A673 (cell line): ENCODE measurements at regions not wholly inside any gene's neighbourhood (a gene's known extent, or its start where the extent isn't known, plus 50 kb on each side); places are given as distances from the start of the nearest gene placed in this dataset.

ENCODE experiments used
- BruUV-seq: library from RNA; stranded (reverse); fragments of 400-500 nt; replicated peaks from 2 replicates; lab custom pipeline; 2021; lab: Mats Ljungman, UMichigan
- CTCF ChIA-PET: fragments of 300-600 bp; sonication (Branson Sonifier 250); formaldehyde crosslinking; loops from one replicate; lab custom pipeline; 2022; ENCODE audit warnings: antibody characterized with exemption; lab: Charles Lee
- POLR2A ChIA-PET: fragments of 300-600 bp; sonication (Branson Sonifier 250); formaldehyde crosslinking; loops from one replicate; lab custom pipeline; 2022; ENCODE audit warnings: antibody characterized with exemption; ENCODE audit not compliant: low non-redundant PET; lab: Charles Lee
- DNase-seq: peaks from one replicate; pipeline ENCODE4 v3.0.0-alpha.2; 2015; ENCODE audit warnings: low spot score
- H3K27ac ChIP-seq: fragments of 200-600 bp; sonication (generic); 2 replicates; pipeline ENCODE4 v1.5.1; 2016; ENCODE audit warnings: mixed run types, low read depth, mild to moderate bottlenecking, mixed read lengths, antibody characterized with exemption, low read length; ENCODE audit not compliant: poor library complexity, severe bottlenecking
- H3K27me3 ChIP-seq: fragments of 200-600 bp; sonication (generic); replicated peaks from 2 replicates; pipeline ENCODE4 v1.6.1; 2017; ENCODE audit warnings: mixed run types, low read depth, mild to moderate bottlenecking, mixed read lengths, antibody characterized with exemption, low read length; ENCODE audit not compliant: insufficient read depth, poor library complexity
- H3K36me3 ChIP-seq: fragments of 200-600 bp; sonication (generic); 2 replicates; pipeline ENCODE4 v1.6.1; 2016; ENCODE audit warnings: mixed run types, mild to moderate bottlenecking, mixed read lengths, antibody characterized with exemption, low read length; ENCODE audit not compliant: insufficient read depth, poor library complexity, severe bottlenecking
- H3K4me1 ChIP-seq: fragments of 200-600 bp; sonication (generic); 2 replicates; pipeline ENCODE4 v1.6.1; 2017; ENCODE audit warnings: mixed run types, mild to moderate bottlenecking, mixed read lengths, antibody characterized with exemption, low read length; ENCODE audit not compliant: insufficient read depth, poor library complexity, severe bottlenecking
- H3K4me3 ChIP-seq: fragments of 200-600 bp; sonication (generic); 2 replicates; pipeline ENCODE4 v1.5.1; 2016; ENCODE audit warnings: low read depth, mixed run types, mild to moderate bottlenecking, mixed read lengths, low read length; ENCODE audit not compliant: poor library complexity, severe bottlenecking
- H3K9me3 ChIP-seq: fragments of 200-600 bp; sonication (generic); 2 replicates; pipeline ENCODE4 v1.6.1; 2016; ENCODE audit warnings: mixed run types, low read depth, mild to moderate bottlenecking, mixed read lengths, antibody characterized with exemption, low read length; ENCODE audit not compliant: poor library complexity, severe bottlenecking
- EZH2 ChIP-seq: fragments of 200-600 bp; sonication (generic); IDR thresholded peaks from 2 replicates; pipeline ENCODE4 v1.6.1; 2017; ENCODE audit warnings: borderline replicate concordance, low read depth, mild to moderate bottlenecking, mixed read lengths, antibody characterized with exemption, low read length; ENCODE audit not compliant: poor library complexity, severe bottlenecking
- intact Hi-C: fragments of 100-400 bp; cut with micrococcal nuclease; formaldehyde crosslinking; loops from one replicate; pipeline ENCODE4 v1.10.0; 2022; ENCODE audit not compliant: unreplicated experiment
- TF ChIP-seq, protein P1 (sequence below): fragments of 300-800, 200-600 bp; sonication (generic); conservative IDR thresholded peaks from 2 replicates; pipeline ENCODE4 v1.5.1; 2017; ENCODE audit warnings: low read depth, mild to moderate bottlenecking, antibody characterized with exemption, low read length, moderate library complexity, mixed read lengths

DNA sequence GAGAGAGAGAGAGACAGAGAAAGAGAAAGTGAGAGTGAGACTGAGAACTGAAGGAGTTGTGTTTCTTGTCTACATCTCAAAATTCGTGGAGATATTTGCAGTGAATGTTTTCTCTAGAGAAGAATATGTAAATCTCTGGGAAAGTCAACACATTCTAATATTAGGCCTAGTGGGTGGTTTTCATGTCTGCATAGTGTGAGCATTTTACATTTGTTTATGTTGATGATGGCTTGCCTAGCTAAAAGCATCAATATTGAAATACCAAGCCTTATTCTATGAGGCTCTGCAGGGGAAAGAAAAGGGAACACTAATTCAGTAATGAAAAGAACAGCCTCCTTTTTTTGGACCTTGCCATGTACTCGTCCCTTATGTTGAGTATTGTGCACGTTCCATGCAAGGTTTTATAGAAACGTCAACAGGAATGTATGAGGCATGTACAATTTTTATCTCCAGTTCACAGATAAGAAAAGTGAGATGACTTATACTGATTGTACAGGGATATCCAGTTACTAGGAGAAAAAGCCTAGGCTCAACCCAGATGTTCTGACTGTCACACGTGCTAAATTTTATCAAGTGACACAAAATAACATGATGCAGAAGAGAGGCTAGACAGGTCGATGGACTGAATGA lies 1288.9 kb upstream of the SLC10A2 start:
- no TSS peak for BruUV-seq
- TF ChIP-seq, protein P1, sequence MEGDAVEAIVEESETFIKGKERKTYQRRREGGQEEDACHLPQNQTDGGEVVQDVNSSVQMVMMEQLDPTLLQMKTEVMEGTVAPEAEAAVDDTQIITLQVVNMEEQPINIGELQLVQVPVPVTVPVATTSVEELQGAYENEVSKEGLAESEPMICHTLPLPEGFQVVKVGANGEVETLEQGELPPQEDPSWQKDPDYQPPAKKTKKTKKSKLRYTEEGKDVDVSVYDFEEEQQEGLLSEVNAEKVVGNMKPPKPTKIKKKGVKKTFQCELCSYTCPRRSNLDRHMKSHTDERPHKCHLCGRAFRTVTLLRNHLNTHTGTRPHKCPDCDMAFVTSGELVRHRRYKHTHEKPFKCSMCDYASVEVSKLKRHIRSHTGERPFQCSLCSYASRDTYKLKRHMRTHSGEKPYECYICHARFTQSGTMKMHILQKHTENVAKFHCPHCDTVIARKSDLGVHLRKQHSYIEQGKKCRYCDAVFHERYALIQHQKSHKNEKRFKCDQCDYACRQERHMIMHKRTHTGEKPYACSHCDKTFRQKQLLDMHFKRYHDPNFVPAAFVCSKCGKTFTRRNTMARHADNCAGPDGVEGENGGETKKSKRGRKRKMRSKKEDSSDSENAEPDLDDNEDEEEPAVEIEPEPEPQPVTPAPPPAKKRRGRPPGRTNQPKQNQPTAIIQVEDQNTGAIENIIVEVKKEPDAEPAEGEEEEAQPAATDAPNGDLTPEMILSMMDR, result no peak
- no peak for TF ChIP-seq EZH2
- Histone ChIP-seq H3K27me3 (no peaks in the 10 kb centered on the region), H3K4me1 (no peaks in the 10 kb centered on the region), H3K36me3 (no peaks in the 10 kb centered on the region), H3K4me3 (no peak overlapping the region), H3K9me3 (no peaks in the 10 kb centered on the region), H3K27ac (no peak overlapping the region)
- ChIA-PET POLR2A (no interaction called here), CTCF (no interaction called here)
- DNase-seq, result no peak
- intact Hi-C loops, result no loop called here

DNA sequence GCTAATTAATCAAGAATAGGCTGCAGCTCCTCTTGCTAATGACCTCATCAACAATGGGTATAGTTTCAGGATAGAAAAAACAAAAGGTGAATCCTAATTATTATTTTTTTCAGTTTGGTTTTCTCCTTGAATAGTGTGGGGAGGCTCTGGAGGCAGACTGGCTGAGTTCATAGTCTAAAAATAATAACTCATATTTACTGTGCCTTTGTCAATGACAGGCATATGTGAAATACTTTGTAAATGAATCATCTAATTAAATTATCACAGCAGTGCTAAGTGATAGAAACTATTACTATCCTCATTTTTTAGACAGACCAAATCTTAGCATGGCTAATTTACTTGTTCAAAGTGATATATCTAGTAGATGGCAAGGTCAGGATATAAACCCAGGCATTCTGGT lies 1261.0 kb upstream of the SLC10A2 start:
- intact Hi-C loops, result no loop called here
- ChIA-PET POLR2A (no interaction called here), CTCF (no interaction called here)
- Histone ChIP-seq H3K27me3 (no peaks in the 10 kb centered on the region), H3K4me3 (no peak overlapping the region), H3K36me3 (no peaks in the 10 kb centered on the region), H3K27ac (no peak overlapping the region), H3K4me1 (no peaks in the 10 kb centered on the region), H3K9me3 (no peaks in the 10 kb centered on the region)
- no TSS peak for BruUV-seq
- TF ChIP-seq, protein P1, result no peak
- TF ChIP-seq EZH2, result no peak
- no peak for DNase-seq

DNA sequence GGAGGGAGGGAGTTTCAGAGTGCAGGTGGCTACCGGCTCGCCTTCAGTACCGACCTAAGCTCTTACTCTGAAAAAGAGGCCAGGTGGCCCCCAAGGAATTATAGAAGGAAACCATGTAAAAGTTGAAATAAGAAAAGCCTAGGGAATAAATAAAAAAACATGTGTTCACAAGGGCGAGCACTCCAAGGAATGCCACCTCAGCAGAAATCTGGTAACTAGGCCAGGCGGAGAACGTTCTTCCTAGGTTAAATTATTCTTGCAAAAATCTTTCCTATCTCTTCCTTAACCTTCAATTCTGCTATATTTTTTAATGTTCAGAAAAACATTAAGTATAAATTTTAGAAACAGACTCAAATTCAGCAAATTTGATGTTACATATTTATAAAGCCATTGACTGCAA lies 1260.3 kb upstream of the SLC10A2 start:
- Histone ChIP-seq H3K9me3 (no peaks in the 10 kb centered on the region), H3K27me3 (no peaks in the 10 kb centered on the region), H3K36me3 (no peaks in the 10 kb centered on the region), H3K4me1 (no peaks in the 10 kb centered on the region), H3K27ac (no peak overlapping the region), H3K4me3 (no peak overlapping the region)
- ChIA-PET POLR2A (no interaction called here), CTCF (no interaction called here)
- intact Hi-C loops, result no loop called here
- TF ChIP-seq, protein P1, result no peak
- no peak for TF ChIP-seq EZH2
- no peak for DNase-seq
- BruUV-seq, result no TSS peak
